ENCODE measurements at regions not wholly inside any gene's neighbourhood (a gene's known extent, or its start where the extent isn't known, plus 50 kb on each side); places are given as distances from the start of the nearest gene placed in this dataset.

- RAD21 ChIA-PET (ENCODE audit: low non-redundant PET in 1 of 2, low total read pairs in 2 of 2, uncharacterized antibody in 2 of 2, unreplicated experiment in 2 of 2), result no interaction called here
Measured at GRCh38 chr6:168182366-168182765, 103.4 kb upstream of the FRMD1 start.

DNA sequence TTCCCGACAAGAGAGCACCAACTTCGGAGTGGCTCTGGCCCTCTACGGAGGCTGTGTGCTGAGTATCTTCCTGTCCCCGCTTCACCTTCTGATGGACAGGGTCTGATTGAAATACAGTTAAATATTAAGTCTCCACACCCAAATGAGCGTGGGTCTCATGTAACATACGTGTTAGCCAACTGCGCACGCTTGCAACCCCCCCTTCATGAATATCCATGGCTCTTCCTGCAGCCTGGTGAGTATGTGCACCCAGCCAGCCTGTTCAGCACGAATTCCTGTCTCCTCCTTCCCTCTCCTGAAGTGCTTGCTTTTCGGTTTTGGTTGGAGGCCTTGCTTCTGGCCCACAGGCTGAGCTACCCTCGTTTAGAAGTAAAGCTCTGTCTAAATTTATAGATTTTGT lies 102.9 kb upstream of the FRMD1 start:
- CTCF ChIA-PET, result no interaction called here

More at GRCh38 chr6:168182366-168182765, 103.4 kb upstream of the FRMD1 start:
- no peak overlapping the region for H3K4me3 ChIP-seq (replicated peaks in 1 of 2; ENCODE audit: low read depth in 1 of 2, low read length in 2 of 2)
- CTCF ChIA-PET, result no interaction called here
- no TSS peak for BruUV-seq (replicated peaks)
- no peak overlapping the region for H2AFZ ChIP-seq (ENCODE audit: low read depth, low read length, poor library complexity, severe bottlenecking)
- H3K4me1 ChIP-seq (ENCODE audit: control insufficient read depth in 1 of 2, insufficient read depth in 2 of 2, low read length in 2 of 2), result no peaks in the 10 kb centered on the region
- H3K4me2 ChIP-seq (ENCODE audit: low read length), result no peak overlapping the region
- no peak overlapping the region for H3K27ac ChIP-seq (ENCODE audit: low read depth, low read length)
- no peaks in the 10 kb centered on the region for H3K27me3 ChIP-seq (ENCODE audit: insufficient read depth, low read length)
- no peaks in the 10 kb centered on the region for H3K9me3 ChIP-seq (ENCODE audit: control insufficient read depth in 1 of 2, insufficient read depth in 1 of 2, low read depth in 1 of 2, low read length in 2 of 2)
- intact Hi-C loops (cut with micrococcal nuclease), result no loop called here
- H3K9ac ChIP-seq (ENCODE audit: low read length), result no peak overlapping the region
- POLR2A ChIA-PET, result no interaction called here
- ATAC-seq (no peak), DNase-seq (ENCODE audit: low read depth, low spot score) (no peak)
- no peaks in the 10 kb centered on the region for H3K9me2 ChIP-seq (ENCODE audit: insufficient read depth)
- H4K20me1 ChIP-seq (ENCODE audit: insufficient read depth), result no peaks in the 10 kb centered on the region
- TF ChIP-seq SIN3A (IDR thresholded peaks at IDR 0.05; ENCODE audit: low read depth), result no peak
- H3K36me3 ChIP-seq (ENCODE audit: control insufficient read depth in 1 of 2, insufficient read depth in 2 of 2, low read length in 2 of 2), result no peaks in the 10 kb centered on the region
- no peaks in the 10 kb centered on the region for H3K79me2 ChIP-seq (ENCODE audit: insufficient read depth, low read length)

More for the DNA sequence above, 102.9 kb upstream of the FRMD1 start:
- Histone ChIP-seq H3K9ac (ENCODE audit: low read length) (no peak overlapping the region), H3K79me2 (ENCODE audit: insufficient read depth, low read length) (no peaks in the 10 kb centered on the region), H3K9me3 (ENCODE audit: control insufficient read depth in 1 of 2, insufficient read depth in 1 of 2, low read depth in 1 of 2, low read length in 2 of 2) (no peaks in the 10 kb centered on the region), H3K9me2 (ENCODE audit: insufficient read depth) (no peaks in the 10 kb centered on the region), H3K27me3 (ENCODE audit: insufficient read depth, low read length) (no peaks in the 10 kb centered on the region), H3K4me2 (ENCODE audit: low read length) (no peak overlapping the region), H3K4me3 (replicated peaks in 1 of 2; ENCODE audit: low read depth in 1 of 2, low read length in 2 of 2) (no peak overlapping the region), H3K4me1 (ENCODE audit: control insufficient read depth in 1 of 2, insufficient read depth in 2 of 2, low read length in 2 of 2) (no peaks in the 10 kb centered on the region), H4K20me1 (ENCODE audit: insufficient read depth) (no peaks in the 10 kb centered on the region), H3K27ac (ENCODE audit: low read depth, low read length) (no peak overlapping the region), H3K36me3 (ENCODE audit: control insufficient read depth in 1 of 2, insufficient read depth in 2 of 2, low read length in 2 of 2) (no peaks in the 10 kb centered on the region), H2AFZ (ENCODE audit: low read depth, low read length, poor library complexity, severe bottlenecking) (no peak overlapping the region)
- no peak for DNase-seq (ENCODE audit: low read depth, low spot score)
- BruUV-seq (replicated peaks), result no TSS peak
- intact Hi-C loops (cut with micrococcal nuclease), result no loop called here
- no peak for ATAC-seq
- TF ChIP-seq TCF7L2 (IDR thresholded peaks at IDR 0.05; ENCODE audit: borderline replicate concordance, extremely low read depth, insufficient read depth, insufficient read length), result no peak
- TF ChIP-seq JUND (IDR thresholded peaks at IDR 0.05), result no peak
- no peak for TF ChIP-seq CTCF (IDR thresholded peaks at IDR 0.05 in 2 of 3, conservative IDR thresholded peaks at IDR 0.05 in 1 of 3; ENCODE audit: borderline replicate concordance in 1 of 3, insufficient read depth in 1 of 3, low read depth in 2 of 3, low read length in 2 of 3)
- TF ChIP-seq, protein P1, sequence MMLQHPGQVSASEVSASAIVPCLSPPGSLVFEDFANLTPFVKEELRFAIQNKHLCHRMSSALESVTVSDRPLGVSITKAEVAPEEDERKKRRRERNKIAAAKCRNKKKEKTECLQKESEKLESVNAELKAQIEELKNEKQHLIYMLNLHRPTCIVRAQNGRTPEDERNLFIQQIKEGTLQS (IDR thresholded peaks at IDR 0.05), result no peak
- no peak for TF ChIP-seq SIN3A (IDR thresholded peaks at IDR 0.05; ENCODE audit: low read depth)
- TF ChIP-seq, protein P2, sequence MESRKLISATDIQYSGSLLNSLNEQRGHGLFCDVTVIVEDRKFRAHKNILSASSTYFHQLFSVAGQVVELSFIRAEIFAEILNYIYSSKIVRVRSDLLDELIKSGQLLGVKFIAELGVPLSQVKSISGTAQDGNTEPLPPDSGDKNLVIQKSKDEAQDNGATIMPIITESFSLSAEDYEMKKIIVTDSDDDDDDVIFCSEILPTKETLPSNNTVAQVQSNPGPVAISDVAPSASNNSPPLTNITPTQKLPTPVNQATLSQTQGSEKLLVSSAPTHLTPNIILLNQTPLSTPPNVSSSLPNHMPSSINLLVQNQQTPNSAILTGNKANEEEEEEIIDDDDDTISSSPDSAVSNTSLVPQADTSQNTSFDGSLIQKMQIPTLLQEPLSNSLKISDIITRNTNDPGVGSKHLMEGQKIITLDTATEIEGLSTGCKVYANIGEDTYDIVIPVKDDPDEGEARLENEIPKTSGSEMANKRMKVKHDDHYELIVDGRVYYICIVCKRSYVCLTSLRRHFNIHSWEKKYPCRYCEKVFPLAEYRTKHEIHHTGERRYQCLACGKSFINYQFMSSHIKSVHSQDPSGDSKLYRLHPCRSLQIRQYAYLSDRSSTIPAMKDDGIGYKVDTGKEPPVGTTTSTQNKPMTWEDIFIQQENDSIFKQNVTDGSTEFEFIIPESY (IDR thresholded peaks at IDR 0.05; ENCODE audit: extremely low read depth, insufficient replicate concordance, low read length), result no peak
- no peak for TF ChIP-seq SP1 (IDR thresholded peaks at IDR 0.05; ENCODE audit: low read depth)
- RAD21 ChIA-PET (ENCODE audit: low non-redundant PET in 1 of 2, low total read pairs in 2 of 2, uncharacterized antibody in 2 of 2, unreplicated experiment in 2 of 2), result no interaction called here
- POLR2A ChIA-PET, result no interaction called here
